HG03196 (cell line): ENCODE measurements at regions not wholly inside any gene's neighbourhood (a gene's known extent, or its start where the extent isn't known, plus 50 kb on each side); places are given as distances from the start of the nearest gene placed in this dataset.
"Not testable (repeated sequence)": the region's sequence is repeated elsewhere in the genome, so short reads cannot be mapped to it uniquely, and the experiment has no call there.

Source experiments
- ATAC-seq: cut with Tn5 transposase; IDR thresholded peaks from one replicate; pipeline ENCODE4 v1.9.1; 2021; ENCODE audit not compliant: unreplicated experiment

DNA sequence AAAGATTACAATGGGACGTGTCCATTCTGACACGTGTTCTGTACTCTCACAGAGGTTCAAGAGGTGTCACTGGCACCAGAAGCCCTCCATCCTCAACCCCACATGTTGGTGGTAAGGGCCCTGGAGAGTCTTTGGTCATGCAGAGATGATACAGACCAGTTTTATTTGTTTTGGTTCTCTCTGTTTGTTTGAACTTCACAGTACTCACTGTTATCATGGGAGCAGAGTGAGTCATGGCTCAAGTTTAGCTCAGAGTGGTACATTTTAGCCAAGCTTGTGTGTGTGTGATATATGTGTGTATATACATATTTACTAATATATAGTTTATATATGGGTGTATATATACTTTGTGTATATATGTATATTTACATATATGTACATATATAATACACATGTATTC lies 935.6 kb downstream of the GRID1 start:
- ATAC-seq, result no peak

DNA sequence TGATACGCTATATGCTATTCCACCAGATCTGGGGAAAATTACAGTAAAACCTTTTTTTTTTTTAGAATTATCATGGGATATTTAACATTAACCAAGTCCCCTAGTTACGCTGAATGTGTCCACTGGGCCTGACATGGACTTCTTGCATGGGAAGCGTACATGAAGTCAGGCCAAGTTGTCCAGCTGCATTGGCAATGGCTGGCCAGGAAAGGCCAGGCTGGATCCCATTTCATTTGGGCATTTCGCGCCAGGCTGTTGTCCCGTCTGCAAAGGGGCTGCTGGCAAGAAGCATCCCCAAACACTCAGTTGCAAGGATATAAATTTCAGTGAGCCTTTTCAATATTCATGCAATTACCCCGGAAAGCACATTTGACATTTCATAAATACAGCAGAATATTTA lies 933.3 kb downstream of the GRID1 start:
- no peak for ATAC-seq

- no peak for ATAC-seq
Observed at GRCh38 chr10:85444868-85445267, 921.7 kb downstream of the GRID1 start.

- ATAC-seq, result no peak
Observed at GRCh38 chr10:85445702-85446101, 920.9 kb downstream of the GRID1 start.

DNA sequence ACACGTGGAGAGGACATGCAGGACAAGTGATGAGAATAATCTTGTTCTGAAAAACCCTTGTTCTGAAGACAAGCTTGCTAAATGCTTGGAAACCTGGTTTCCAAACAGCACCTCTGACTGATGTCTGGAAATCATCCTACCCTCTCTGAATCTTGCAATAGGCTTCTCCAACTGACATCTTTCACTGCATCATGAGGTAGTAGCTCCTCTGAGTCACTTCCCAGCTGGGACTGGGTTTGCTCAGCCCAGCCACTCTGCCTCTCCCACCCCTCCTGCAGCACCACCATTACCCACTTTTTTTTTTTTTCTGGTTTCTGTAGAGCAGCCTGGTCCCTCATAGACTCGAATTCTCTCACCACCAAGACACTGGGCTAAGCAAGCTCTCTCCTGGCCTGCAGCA lies 919.8 kb downstream of the GRID1 start:
- no peak for ATAC-seq

DNA sequence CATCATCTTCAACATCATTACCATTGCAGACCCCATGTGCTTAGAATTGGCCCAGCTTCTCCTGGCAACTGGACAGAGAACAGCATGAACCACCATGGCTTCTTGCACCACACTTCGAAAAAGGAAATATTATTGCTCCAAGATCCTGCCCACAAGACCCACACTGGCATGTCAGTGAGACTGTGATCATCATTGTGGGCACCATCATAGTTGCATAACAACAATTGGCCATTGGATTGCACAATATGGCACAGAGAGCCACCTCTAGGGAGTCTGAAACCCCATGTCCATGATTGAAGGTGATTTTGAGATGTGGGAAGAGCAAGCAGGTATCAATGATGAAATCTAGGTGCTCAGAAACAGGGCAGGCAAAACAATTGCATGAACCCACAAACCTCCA lies 918.9 kb downstream of the GRID1 start:
- no peak for ATAC-seq

- no peak for ATAC-seq
Observed at GRCh38 chr10:85448716-85449115, 917.9 kb downstream of the GRID1 start.

DNA sequence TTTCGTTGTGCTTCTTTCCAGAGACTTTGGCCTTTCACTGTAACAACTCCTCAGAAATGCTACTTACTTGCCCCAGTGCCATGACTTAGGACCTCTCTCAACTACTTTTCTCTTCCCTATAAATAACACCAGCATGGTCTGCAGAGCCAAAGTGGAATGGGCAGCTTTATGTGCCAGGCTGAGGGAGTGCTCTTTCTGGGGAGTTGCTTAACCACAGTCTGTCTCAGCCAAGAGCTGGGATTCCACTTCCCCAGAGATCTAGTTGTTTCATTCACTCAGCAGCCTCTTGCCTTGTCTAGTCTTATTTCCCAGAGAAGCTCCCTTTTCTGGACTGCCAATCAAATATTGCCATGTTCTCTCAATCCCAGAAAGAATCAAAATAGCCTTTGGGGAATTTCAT lies 912.2 kb downstream of the GRID1 start:
- no peak for ATAC-seq

DNA sequence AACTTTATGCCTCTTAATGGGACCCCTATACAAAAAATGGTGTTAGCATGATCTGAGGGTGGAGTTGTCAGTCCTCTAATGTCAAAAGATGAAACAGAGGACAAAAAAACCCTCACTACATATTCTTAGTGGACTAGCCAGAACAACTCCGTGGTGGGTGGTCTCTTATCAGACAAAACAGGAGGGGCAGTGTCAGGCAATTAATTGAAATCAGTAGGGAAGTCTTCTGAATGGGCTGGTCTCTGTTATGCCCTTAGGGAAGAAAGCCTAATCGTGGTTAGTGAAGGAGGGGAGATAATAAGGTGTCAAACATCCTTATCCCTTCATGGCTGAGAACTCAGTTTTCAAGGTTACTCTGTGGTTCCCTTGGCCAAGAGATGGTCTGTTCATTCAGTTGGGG lies 909.4 kb downstream of the GRID1 start:
- ATAC-seq, result no peak

- no peak for ATAC-seq
Observed at GRCh38 chr10:85458324-85458723, 908.3 kb downstream of the GRID1 start.

DNA sequence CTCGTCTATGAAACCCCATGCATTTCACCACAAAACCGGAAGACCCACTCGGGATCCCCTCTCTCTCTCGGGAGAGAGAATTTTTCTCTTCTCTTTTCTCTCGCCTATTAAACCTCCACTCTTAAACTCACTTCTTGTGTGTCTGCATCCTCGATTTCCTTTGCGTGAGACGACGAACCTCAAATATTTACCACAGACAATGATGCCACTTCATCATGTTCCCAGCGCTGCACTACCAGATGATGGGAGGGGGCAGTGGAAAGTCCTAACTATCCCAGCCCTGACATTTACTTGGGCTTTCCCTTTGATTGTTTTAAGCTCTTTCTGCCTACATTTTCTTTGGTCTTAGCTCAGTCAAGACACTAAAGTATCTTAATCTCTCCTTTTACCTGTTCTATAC lies 906.7 kb downstream of the GRID1 start:
- no peak for ATAC-seq

GRCh38 chr10:85464336-85464735 lies 902.3 kb downstream of the GRID1 start:
- ATAC-seq, result no peak

GRCh38 chr10:85477979-85478378 lies 888.6 kb downstream of the GRID1 start:
- ATAC-seq, result no peak

- ATAC-seq, result no peak
Observed at GRCh38 chr10:85490431-85490830, 876.2 kb downstream of the GRID1 start.

DNA sequence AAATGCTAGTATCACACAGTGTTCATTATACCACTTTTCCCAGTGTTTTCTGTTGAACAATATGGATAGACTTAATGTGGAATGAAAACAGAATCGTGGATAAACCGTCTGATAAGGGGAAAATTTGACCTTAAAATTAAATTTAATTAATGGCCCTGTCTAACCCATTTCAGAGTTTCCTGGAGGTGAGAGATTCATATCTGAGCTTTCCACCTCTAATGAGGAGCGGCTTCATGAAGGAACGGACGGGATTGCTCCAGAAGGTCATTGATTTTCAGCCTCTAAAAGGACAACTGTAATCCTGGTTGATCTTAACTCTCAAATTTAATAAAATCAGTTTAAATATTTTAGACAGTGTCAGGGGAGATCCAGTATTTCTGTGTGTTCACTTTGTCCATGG lies 874.9 kb downstream of the GRID1 start:
- no peak for ATAC-seq

- no peak for ATAC-seq
Observed at GRCh38 chr10:85492684-85493083, 873.9 kb downstream of the GRID1 start.

- ATAC-seq, result no peak
Observed at GRCh38 chr10:85493703-85494102, 872.9 kb downstream of the GRID1 start.

DNA sequence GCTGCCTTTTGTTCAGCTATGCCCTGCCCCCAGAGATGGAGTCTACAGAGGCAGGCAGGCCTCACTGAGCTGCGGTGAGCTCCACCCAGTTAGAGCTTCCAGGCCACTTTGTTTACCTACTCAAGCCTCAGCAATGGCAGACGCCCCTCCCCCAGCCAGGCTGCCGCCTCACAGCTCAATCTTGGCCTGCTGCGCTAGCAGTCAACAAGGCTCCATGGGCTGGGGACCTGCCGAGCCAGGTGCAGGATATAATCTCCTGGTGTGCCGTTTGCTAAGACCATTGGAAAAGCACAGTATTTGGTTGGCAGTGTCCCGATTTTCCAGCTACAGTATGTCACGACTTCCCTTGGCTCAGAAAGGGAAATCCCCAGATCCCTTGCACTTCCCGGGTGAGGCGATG lies 862.0 kb downstream of the GRID1 start:
- not testable (repeated sequence) for ATAC-seq

GRCh38 chr10:85508159-85508558 lies 858.4 kb downstream of the GRID1 start:
- no peak for ATAC-seq

- ATAC-seq, result no peak
Observed at GRCh38 chr10:85510682-85511081, 855.9 kb downstream of the GRID1 start.

DNA sequence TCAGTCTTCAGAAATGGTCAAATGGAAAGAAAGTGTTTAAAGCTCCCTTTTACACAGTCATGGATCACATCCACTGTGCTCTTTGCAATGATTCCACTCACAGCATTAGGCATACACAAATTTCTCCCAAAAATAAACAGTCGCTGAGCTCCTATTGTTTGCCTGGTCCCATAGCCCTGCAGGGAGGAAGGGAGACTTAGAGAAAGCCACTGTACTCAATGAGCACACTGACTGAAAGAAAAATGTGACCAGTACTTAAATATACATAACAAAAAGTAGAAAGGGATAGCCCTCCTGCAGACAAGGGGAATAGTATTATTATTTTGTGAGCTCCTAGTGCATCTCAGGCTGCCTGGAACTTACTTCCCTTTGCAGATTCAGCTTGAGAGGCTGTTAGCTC lies 853.2 kb downstream of the GRID1 start:
- ATAC-seq, result no peak

DNA sequence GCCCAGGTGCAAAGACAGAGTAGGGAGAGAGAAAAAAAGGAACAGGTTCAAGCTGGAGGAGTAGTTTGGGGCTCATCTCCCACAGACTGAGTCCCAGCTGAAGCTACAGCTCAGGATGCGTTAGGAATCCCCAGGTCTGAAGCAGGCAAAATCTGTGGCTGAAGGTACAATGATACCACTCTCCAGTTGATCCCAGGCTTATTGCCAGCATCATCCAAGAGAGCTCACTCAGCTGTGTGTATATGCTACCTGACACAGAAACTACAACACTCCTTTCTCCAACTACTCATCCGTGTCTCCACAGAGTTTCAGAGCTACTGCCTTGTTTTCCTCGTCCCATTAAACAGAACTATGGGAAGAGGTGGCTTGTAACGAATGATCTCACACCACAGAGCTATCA lies 851.3 kb downstream of the GRID1 start:
- ATAC-seq, result no peak

GRCh38 chr10:85524001-85524666 lies 842.5 kb downstream of the GRID1 start:
- ATAC-seq, result no peak
